Nephron (organoid): ENCODE measurements at regions not wholly inside any gene's neighbourhood (a gene's known extent, or its start where the extent isn't known, plus 50 kb on each side); places are given as distances from the start of the nearest gene placed in this dataset.

Source experiments
- H3K27ac Mint-ChIP-seq, 3 experiments: 2 replicates each; pipeline ENCODE4 v1.8.0; 2020; ENCODE audit warnings: mixed read lengths in 3 of 3, mild to moderate bottlenecking in 2 of 3, moderate library complexity in 1 of 3
- H3K27me3 Mint-ChIP-seq: 2 replicates; pipeline ENCODE4 v1.8.0; 2021; ENCODE audit warnings: low read depth, mild to moderate bottlenecking, moderate library complexity, mixed read lengths
- H3K36me3 Mint-ChIP-seq: 2 replicates; pipeline ENCODE4 v1.8.0; 2020; ENCODE audit warnings: low read depth, mixed read lengths
- H3K4me1 Mint-ChIP-seq: 2 replicates; pipeline ENCODE4 v1.8.0; 2020; ENCODE audit warnings: mixed read lengths
- H3K4me3 Mint-ChIP-seq, 3 experiments: 2 replicates each; pipeline ENCODE4 v1.8.0; 2020; ENCODE audit warnings: mild to moderate bottlenecking in 3 of 3, mixed read lengths in 3 of 3, moderate library complexity in 2 of 3
- H3K9me3 Mint-ChIP-seq: 2 replicates; pipeline ENCODE4 v1.8.0; 2020; ENCODE audit warnings: mixed read lengths
- TF ChIP-seq, protein P1 (sequence below), 3 experiments: fragments of 200-600 bp; sonication (generic); IDR thresholded peaks; one replicate each; pipeline ENCODE4 v1.5.0; 2021; ENCODE audit warnings: antibody characterized with exemption in 3 of 3; ENCODE audit not compliant: unreplicated experiment in 3 of 3

DNA sequence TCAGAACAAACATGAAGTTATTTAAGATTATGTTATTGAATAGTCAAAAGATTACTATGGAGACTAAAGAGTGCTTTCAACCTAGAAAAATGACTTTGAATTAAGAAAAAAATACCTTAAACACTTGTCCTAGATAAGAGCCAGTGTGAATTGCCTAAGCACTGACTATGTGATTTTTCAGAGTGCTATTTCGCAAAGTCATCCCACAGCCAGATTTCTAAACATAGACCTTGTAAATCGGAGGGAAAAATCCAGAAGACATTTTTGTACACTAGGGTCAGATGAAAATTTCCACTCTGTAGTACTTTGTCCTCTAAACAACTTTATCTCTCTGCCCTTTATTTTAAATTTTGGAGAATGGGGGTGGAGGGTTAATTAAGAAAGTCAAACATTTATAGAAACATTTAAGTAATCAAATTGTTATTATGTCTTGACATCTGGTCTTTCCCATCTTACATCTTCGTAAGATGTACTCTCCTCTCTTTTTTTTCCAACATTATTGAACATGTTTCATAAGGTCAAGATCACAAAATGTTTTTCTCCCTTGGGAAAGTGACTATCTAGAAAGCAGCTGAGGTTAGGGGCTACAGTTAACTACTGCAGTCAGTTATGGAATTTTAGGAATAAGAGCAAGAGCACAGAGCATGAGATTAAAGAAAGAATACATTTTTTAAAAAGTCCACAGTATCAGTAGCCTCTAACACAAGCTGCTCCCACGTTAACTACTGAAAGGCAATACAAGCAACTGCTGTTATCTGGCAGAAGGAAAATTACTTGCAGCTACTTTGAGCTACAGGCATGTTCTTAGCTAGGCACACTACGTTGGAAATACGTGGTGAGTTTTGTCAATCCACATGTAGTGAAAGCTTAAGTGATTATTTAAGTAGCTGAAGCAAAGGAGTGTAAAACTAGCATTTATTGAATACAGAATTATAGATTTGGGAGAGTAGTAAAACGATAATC, 648.5 kb downstream of the HTR1B start:
- H3K27ac Mint-ChIP-seq = peak overlapping the region in 2 of 3 experiments; percentile 0 to 1
- no peaks in the 10 kb centered on the region for H3K9me3 Mint-ChIP-seq
- peaks cover 10% of the 10 kb centered on the region for H3K4me1 Mint-ChIP-seq
- TF ChIP-seq, protein P1, sequence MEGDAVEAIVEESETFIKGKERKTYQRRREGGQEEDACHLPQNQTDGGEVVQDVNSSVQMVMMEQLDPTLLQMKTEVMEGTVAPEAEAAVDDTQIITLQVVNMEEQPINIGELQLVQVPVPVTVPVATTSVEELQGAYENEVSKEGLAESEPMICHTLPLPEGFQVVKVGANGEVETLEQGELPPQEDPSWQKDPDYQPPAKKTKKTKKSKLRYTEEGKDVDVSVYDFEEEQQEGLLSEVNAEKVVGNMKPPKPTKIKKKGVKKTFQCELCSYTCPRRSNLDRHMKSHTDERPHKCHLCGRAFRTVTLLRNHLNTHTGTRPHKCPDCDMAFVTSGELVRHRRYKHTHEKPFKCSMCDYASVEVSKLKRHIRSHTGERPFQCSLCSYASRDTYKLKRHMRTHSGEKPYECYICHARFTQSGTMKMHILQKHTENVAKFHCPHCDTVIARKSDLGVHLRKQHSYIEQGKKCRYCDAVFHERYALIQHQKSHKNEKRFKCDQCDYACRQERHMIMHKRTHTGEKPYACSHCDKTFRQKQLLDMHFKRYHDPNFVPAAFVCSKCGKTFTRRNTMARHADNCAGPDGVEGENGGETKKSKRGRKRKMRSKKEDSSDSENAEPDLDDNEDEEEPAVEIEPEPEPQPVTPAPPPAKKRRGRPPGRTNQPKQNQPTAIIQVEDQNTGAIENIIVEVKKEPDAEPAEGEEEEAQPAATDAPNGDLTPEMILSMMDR (IDR thresholded peaks at IDR 0.05; ENCODE audit: unreplicated experiment in 3 of 3) = no peak
- no peak overlapping the region for H3K4me3 Mint-ChIP-seq
- no peaks in the 10 kb centered on the region for H3K27me3 Mint-ChIP-seq
- no peaks in the 10 kb centered on the region for H3K36me3 Mint-ChIP-seq

DNA sequence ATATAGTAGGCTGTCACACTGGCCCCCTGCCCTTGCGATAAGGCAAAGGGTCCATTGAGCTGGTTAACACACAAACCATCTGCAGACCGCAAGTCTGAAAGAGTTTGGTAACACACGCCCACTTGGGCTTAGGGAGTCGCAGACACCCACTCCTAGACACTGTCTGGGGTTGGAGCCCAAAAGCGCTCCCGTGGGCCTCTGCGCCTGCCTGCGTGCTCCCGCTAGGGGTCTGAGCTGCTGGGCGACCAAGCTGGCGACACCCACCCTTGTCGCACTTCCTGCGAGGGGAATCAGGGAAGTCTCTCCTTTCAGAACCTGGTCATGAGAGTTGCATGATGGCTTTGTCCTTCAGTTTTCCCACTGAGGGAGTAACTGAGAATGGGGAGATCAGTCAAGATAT, 653.0 kb downstream of the HTR1B start:
- H3K27ac Mint-ChIP-seq = no peak overlapping the region
- no peaks in the 10 kb centered on the region for H3K27me3 Mint-ChIP-seq
- no peak overlapping the region for H3K4me3 Mint-ChIP-seq
- H3K9me3 Mint-ChIP-seq = no peaks in the 10 kb centered on the region
- peaks cover 10% of the 10 kb centered on the region for H3K4me1 Mint-ChIP-seq
- TF ChIP-seq, protein P1 (IDR thresholded peaks at IDR 0.05; ENCODE audit: unreplicated experiment in 3 of 3) = no peak
- no peaks in the 10 kb centered on the region for H3K36me3 Mint-ChIP-seq

DNA sequence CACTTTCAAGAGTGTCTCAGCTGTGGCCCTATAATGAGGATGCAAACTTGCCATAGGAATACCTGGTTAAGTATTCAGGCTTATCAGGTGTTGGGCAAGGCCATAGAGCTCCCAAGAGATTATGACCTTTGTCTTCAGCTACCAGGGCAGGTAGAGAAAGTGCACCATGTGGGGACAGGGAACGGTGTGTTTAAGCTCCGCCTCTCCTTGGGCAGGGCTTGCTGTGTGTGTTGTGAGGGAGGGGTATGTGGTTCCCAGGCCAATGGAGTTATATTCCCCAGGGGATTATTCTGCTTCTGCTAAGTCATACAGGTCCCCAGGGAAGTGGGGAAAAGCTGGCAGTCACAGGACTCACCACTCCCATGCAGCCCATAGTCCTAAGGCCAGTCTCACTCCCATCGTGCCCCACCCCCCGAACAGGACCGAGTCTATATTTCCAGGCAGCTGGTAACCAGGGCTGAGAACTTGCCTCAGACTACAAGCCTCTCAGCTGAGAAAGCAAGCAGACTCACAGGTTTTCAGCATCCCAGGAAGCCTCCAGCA, 660.2 kb downstream of the HTR1B start:
- Mint-ChIP-seq H3K4me1 (no peaks in the 10 kb centered on the region), H3K36me3 (no peaks in the 10 kb centered on the region), H3K27ac (no peak overlapping the region), H3K4me3 (no peak overlapping the region), H3K27me3 (no peaks in the 10 kb centered on the region), H3K9me3 (peaks cover 5% of the 10 kb centered on the region)
- TF ChIP-seq, protein P1 (IDR thresholded peaks at IDR 0.05; ENCODE audit: unreplicated experiment in 3 of 3) = no peak

DNA sequence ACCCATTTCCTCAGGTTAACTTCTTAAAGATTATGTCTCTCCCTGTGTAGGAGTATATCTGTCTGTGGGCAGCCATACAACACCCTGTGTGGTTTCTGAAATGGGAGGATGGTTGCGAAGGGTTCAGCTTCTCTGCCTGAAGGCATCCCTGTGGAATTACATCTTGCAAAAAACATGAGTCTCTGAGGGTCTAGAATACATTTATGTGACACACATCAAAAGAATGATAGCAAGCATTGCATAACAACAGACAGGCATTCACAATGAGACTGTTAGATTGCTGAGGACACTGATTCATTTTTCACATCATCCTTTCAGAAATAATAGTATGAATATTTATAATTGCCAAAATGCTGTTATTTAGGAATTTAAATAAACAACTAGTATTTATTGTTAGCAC, 670.9 kb downstream of the HTR1B start:
- no peaks in the 10 kb centered on the region for H3K9me3 Mint-ChIP-seq
- H3K27ac Mint-ChIP-seq = no peak overlapping the region
- H3K27me3 Mint-ChIP-seq = peaks cover 5% of the 10 kb centered on the region
- no peak overlapping the region for H3K4me3 Mint-ChIP-seq
- TF ChIP-seq, protein P1 (IDR thresholded peaks at IDR 0.05; ENCODE audit: unreplicated experiment in 3 of 3) = no peak
- peaks cover 8% of the 10 kb centered on the region for H3K4me1 Mint-ChIP-seq
- H3K36me3 Mint-ChIP-seq = no peaks in the 10 kb centered on the region

DNA sequence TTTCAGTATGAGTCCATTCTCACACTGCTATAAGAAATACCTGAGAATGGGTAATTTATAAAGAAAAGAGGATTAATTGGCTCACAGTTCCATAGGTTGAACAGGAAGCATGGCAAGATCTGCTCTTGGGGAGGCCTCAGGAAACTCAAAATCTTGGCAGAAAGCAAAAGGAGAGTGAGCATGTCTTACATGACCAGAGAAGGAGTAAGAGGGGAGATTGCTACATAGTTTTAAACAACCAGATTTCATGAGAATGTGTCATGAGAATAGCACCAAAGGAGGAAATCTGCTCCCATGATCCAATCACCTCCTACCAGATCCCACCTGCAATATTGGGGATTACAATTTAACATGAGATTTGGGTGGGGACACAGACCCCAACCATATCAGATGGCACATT, 672.4 kb downstream of the HTR1B start:
- no peaks in the 10 kb centered on the region for H3K9me3 Mint-ChIP-seq
- TF ChIP-seq, protein P1 (IDR thresholded peaks at IDR 0.05; ENCODE audit: unreplicated experiment in 3 of 3) = no peak
- peaks cover 8% of the 10 kb centered on the region for H3K4me1 Mint-ChIP-seq
- H3K27ac Mint-ChIP-seq = peak overlapping the region; percentile 77 to 90 (median 79)
- no peak overlapping the region for H3K4me3 Mint-ChIP-seq
- H3K36me3 Mint-ChIP-seq = no peaks in the 10 kb centered on the region
- peaks cover 5% of the 10 kb centered on the region for H3K27me3 Mint-ChIP-seq
